PC-3 (cell line): ENCODE measurements at regions not wholly inside any gene's neighbourhood (a gene's known extent, or its start where the extent isn't known, plus 50 kb on each side); places are given as distances from the start of the nearest gene placed in this dataset.

Experiments used
- ATAC-seq: fragments of 200-7000 bp; cut with Tn5 transposase; 2 replicates; pipeline ENCODE4 v1.9.1; 2020; ENCODE audit warnings: mild to moderate bottlenecking, moderate library complexity
- BruUV-seq: library from RNA; stranded (reverse); fragments of 400-500 nt; replicated peaks from 2 replicates; lab custom pipeline; 2021; lab: Mats Ljungman, UMichigan
- CTCF ChIA-PET: fragments of 300-600 bp; sonication (Branson Sonifier 250); formaldehyde crosslinking; loops from one replicate; lab custom pipeline; 2022; ENCODE audit warnings: antibody characterized with exemption; lab: Charles Lee
- POLR2A ChIA-PET: fragments of 300-600 bp; sonication (Branson Sonifier 250); formaldehyde crosslinking; loops from one replicate; lab custom pipeline; 2022; ENCODE audit warnings: antibody characterized with exemption; ENCODE audit not compliant: unreplicated experiment; lab: Charles Lee
- DNase-seq: peaks from one replicate; pipeline ENCODE4 v3.0.0-alpha.2; 2015
- H2AFZ ChIP-seq: fragments of 300-600 bp; sonication (generic); 2 replicates; pipeline ENCODE4 v1.6.0; 2016; ENCODE audit warnings: antibody characterized with exemption, low read length
- H3F3A ChIP-seq: fragments of 300-600 bp; sonication (generic); one replicate; pipeline ENCODE4 v1.6.0; 2017; ENCODE audit warnings: antibody characterized with exemption, low read length, control low read depth, mild to moderate bottlenecking; ENCODE audit not compliant: unreplicated experiment
- H3K27ac ChIP-seq: fragments of 300-600 bp; sonication (generic); 2 replicates; pipeline ENCODE4 v1.5.1; 2016; ENCODE audit warnings: mild to moderate bottlenecking, low read length
- H3K27me3 ChIP-seq: fragments of 300-600 bp; sonication (generic); 2 replicates; pipeline ENCODE4 v1.6.1; 2016; ENCODE audit warnings: low read length, mixed read lengths
- H3K36me3 ChIP-seq: fragments of 300-600 bp; sonication (generic); 2 replicates; pipeline ENCODE4 v1.6.1; 2016; ENCODE audit warnings: low read depth, mixed run types, low read length, mixed read lengths
- H3K4me1 ChIP-seq: fragments of 300-600 bp; sonication (generic); 2 replicates; pipeline ENCODE4 v1.5.1; 2016; ENCODE audit warnings: low read length; ENCODE audit not compliant: insufficient read depth
- H3K4me2 ChIP-seq: fragments of 300-600 bp; sonication (generic); 2 replicates; pipeline ENCODE4 v1.6.0; 2016; ENCODE audit warnings: low read length
- H3K4me3 ChIP-seq: fragments of 300-600 bp; sonication (generic); 2 replicates; pipeline ENCODE4 v1.5.1; 2016; ENCODE audit warnings: mild to moderate bottlenecking, low read length, mixed read lengths
- H3K79me2 ChIP-seq: fragments of 300-600 bp; sonication (generic); 2 replicates; pipeline ENCODE4 v1.6.1; 2017; ENCODE audit warnings: low read length, mixed read lengths
- H3K9ac ChIP-seq: fragments of 300-600 bp; sonication (generic); 2 replicates; pipeline ENCODE4 v1.6.0; 2016; ENCODE audit warnings: mild to moderate bottlenecking, low read length
- H3K9me2 ChIP-seq: fragments of 300-600 bp; sonication (generic); replicated peaks from 2 replicates; pipeline ENCODE4 v1.6.1; 2016; ENCODE audit warnings: mixed run types, low read length, mixed read lengths
- H3K9me3 ChIP-seq: fragments of 300-600 bp; sonication (generic); 2 replicates; pipeline ENCODE4 v1.6.1; 2016; ENCODE audit warnings: low read length, mixed read lengths
- H4K20me1 ChIP-seq: fragments of 300-600 bp; sonication (generic); 2 replicates; pipeline ENCODE4 v1.6.1; 2016; ENCODE audit warnings: low read length, mixed read lengths
- EZH2 ChIP-seq: fragments of 300-600 bp; sonication (generic); IDR thresholded peaks from one replicate; pipeline ENCODE4 v1.6.1; 2017; ENCODE audit warnings: antibody characterized with exemption, mild to moderate bottlenecking, low read length; ENCODE audit not compliant: unreplicated experiment
- EZH2phosphoT487 ChIP-seq: fragments of 300-600 bp; sonication (generic); IDR thresholded peaks from 2 replicates; pipeline ENCODE4 v1.6.1; 2018; ENCODE audit warnings: mild to moderate bottlenecking, antibody characterized with exemption, low read length, borderline replicate concordance
- intact Hi-C: fragments of 100-400 bp; cut with micrococcal nuclease; formaldehyde crosslinking; loops from 2 replicates; pipeline ENCODE4 v1.9.0; 2023
- TF ChIP-seq, protein P1 (sequence below): fragments of 300-600 bp; sonication (generic); conservative IDR thresholded peaks from 2 replicates; pipeline ENCODE4 v1.5.1; 2017; ENCODE audit warnings: antibody characterized with exemption, low read depth, mild to moderate bottlenecking, low read length

DNA sequence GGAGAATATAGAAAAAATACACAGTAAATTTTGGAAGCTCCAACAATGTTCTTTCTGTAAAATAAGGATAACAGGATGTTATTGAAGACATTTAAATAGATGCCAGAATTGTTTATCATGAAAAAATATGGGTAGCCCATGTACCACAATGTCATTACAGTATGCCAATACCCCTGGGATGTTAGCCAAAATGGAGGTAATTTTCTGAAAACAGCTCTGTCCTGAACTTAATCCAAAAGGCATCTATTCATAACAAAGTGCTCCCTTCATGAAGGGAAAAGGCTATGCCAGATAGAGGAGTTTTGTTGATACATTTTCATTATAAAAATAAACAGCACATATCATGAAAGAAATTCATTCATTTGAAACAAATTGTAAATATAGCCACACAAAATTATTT is 1902.6 kb upstream of the AGA start:
- TF ChIP-seq EZH2 (no peak), EZH2phosphoT487 (no peak)
- TF ChIP-seq, protein P1, sequence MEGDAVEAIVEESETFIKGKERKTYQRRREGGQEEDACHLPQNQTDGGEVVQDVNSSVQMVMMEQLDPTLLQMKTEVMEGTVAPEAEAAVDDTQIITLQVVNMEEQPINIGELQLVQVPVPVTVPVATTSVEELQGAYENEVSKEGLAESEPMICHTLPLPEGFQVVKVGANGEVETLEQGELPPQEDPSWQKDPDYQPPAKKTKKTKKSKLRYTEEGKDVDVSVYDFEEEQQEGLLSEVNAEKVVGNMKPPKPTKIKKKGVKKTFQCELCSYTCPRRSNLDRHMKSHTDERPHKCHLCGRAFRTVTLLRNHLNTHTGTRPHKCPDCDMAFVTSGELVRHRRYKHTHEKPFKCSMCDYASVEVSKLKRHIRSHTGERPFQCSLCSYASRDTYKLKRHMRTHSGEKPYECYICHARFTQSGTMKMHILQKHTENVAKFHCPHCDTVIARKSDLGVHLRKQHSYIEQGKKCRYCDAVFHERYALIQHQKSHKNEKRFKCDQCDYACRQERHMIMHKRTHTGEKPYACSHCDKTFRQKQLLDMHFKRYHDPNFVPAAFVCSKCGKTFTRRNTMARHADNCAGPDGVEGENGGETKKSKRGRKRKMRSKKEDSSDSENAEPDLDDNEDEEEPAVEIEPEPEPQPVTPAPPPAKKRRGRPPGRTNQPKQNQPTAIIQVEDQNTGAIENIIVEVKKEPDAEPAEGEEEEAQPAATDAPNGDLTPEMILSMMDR, result no peak
- ChIA-PET POLR2A (no interaction called here), CTCF (no interaction called here)
- Histone ChIP-seq H3K4me1 (no peaks in the 10 kb centered on the region), H3K9ac (no peak overlapping the region), H3K9me2 (no peaks in the 10 kb centered on the region), H3K36me3 (no peaks in the 10 kb centered on the region), H3F3A (no peaks in the 10 kb centered on the region), H3K79me2 (no peaks in the 10 kb centered on the region), H4K20me1 (no peaks in the 10 kb centered on the region), H2AFZ (no peak overlapping the region), H3K4me3 (no peak overlapping the region), H3K4me2 (no peak overlapping the region), H3K27me3 (peaks cover 17% of the 10 kb centered on the region; the same call in 1 of the 2 replicates), H3K27ac (no peak overlapping the region), H3K9me3 (no peaks in the 10 kb centered on the region)
- no peak for DNase-seq
- intact Hi-C loops, result no loop called here
- no peak for ATAC-seq
- BruUV-seq, result no TSS peak

DNA sequence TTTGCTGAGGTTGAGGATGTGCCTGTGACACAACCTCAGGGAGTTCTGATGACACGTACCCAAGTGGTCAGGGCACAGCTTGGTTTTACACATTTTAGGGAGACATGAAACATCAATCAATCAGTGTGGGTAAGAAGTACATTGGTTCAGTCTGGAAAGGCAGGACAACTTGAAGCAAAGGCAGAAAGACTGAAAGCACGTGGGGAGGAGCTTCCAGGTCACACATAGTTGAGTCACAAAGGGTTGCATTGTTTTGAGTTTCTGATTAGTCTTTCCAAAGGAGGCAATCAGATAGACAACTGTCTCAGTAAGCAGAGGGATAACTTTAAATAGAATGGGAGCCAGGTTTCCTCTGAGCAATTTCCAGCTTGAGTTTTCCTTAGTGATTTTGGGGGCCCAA is 1910.0 kb upstream of the AGA start:
- Histone ChIP-seq H3K4me1 (no peaks in the 10 kb centered on the region), H3K79me2 (no peaks in the 10 kb centered on the region), H3K9ac (no peak overlapping the region), H3K27me3 (no peaks in the 10 kb centered on the region), H3K27ac (no peak overlapping the region), H3K9me2 (no peaks in the 10 kb centered on the region), H3K4me2 (no peak overlapping the region), H3F3A (no peaks in the 10 kb centered on the region), H2AFZ (no peak overlapping the region), H3K9me3 (no peaks in the 10 kb centered on the region), H3K36me3 (no peaks in the 10 kb centered on the region), H4K20me1 (no peaks in the 10 kb centered on the region), H3K4me3 (no peak overlapping the region)
- ATAC-seq (no peak), DNase-seq (no peak)
- intact Hi-C loops, result no loop called here
- BruUV-seq, result no TSS peak
- TF ChIP-seq, protein P1, result no peak
- TF ChIP-seq EZH2phosphoT487, result no peak
- TF ChIP-seq EZH2, result no peak
- CTCF ChIA-PET, result no interaction called here
- POLR2A ChIA-PET, result no interaction called here

DNA sequence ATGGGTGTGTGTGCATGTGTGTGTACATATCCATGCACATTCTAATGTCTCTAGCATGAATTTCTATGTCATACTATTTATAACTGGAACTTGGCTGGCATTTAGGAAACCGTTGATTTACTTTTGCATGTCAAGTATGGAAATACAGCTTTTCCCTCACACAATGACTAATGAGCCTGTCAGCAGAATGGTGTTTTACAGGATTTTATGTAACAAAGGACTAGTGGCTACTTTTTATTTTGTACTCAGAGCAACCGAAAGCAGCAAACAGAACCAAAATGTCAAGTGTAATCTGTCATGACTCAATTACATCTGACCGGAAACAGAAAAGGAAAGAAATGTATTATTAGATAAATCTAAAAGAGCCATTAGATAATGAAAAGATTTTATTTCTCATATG is 1911.5 kb upstream of the AGA start:
- Histone ChIP-seq H3F3A (no peaks in the 10 kb centered on the region), H3K4me3 (no peak overlapping the region), H3K9me2 (no peaks in the 10 kb centered on the region), H3K36me3 (no peaks in the 10 kb centered on the region), H3K79me2 (no peaks in the 10 kb centered on the region), H3K9me3 (no peaks in the 10 kb centered on the region), H2AFZ (no peak overlapping the region), H3K9ac (no peak overlapping the region), H4K20me1 (no peaks in the 10 kb centered on the region), H3K27me3 (no peaks in the 10 kb centered on the region), H3K4me2 (no peak overlapping the region), H3K4me1 (no peaks in the 10 kb centered on the region), H3K27ac (peak overlapping the region; percentile 16; the same call in 1 of the 2 replicates)
- BruUV-seq, result no TSS peak
- ChIA-PET CTCF (no interaction called here), POLR2A (no interaction called here)
- intact Hi-C loops, result no loop called here
- TF ChIP-seq EZH2, result no peak
- no peak for TF ChIP-seq EZH2phosphoT487
- TF ChIP-seq, protein P1, result no peak
- ATAC-seq, result peak; percentile 13; the same call in 1 of the 2 replicates
- DNase-seq, result peak; percentile 48
